Fibroblast of villous mesenchyme (primary cell): ENCODE measurements at regions not wholly inside any gene's neighbourhood (a gene's known extent, or its start where the extent isn't known, plus 50 kb on each side); places are given as distances from the start of the nearest gene placed in this dataset.

Experiments used
- DNase-seq: peaks from one replicate; pipeline ENCODE4 v3.0.0-alpha.2; 2010; ENCODE audit warnings: low read depth
- H3K4me3 ChIP-seq: 2 replicates; pipeline ENCODE4 v1.5.1; 2011; ENCODE audit warnings: low read depth, mild to moderate bottlenecking, low read length
- CTCF ChIP-seq: IDR thresholded peaks from 2 replicates; pipeline ENCODE4 v1.5.1; 2012; ENCODE audit warnings: low read depth, mild to moderate bottlenecking, low read length; ENCODE audit not compliant: insufficient read depth

- DNase-seq: no peak
- H3K4me3 ChIP-seq: no peak overlapping the region
- TF ChIP-seq CTCF: no peak
Observed at GRCh38 chr3:132978464-132978863, 59.7 kb upstream of the TMEM108 start.

- no peak overlapping the region for H3K4me3 ChIP-seq
- no peak for DNase-seq
- TF ChIP-seq CTCF: no peak
Observed at GRCh38 chr3:132974097-132974496, 64.1 kb upstream of the TMEM108 start.

- no peak overlapping the region for H3K4me3 ChIP-seq
- DNase-seq: no peak
- TF ChIP-seq CTCF: no peak
Observed at GRCh38 chr3:132973441-132973840, 64.8 kb upstream of the TMEM108 start.

GRCh38 chr3:132972333-132972732, 65.9 kb upstream of the TMEM108 start:
- TF ChIP-seq CTCF: no peak
- H3K4me3 ChIP-seq: no peak overlapping the region
- no peak for DNase-seq

GRCh38 chr3:132966374-132966773, 71.8 kb upstream of the TMEM108 start:
- DNase-seq: no peak
- TF ChIP-seq CTCF: no peak

GRCh38 chr3:132964266-132964665, 73.9 kb upstream of the TMEM108 start:
- H3K4me3 ChIP-seq: no peak overlapping the region
- DNase-seq: no peak
- no peak for TF ChIP-seq CTCF

More at GRCh38 chr3:132966374-132966773, 71.8 kb upstream of the TMEM108 start:
- H3K4me3 ChIP-seq: no peak overlapping the region

GRCh38 chr3:132963786-132964185, 74.4 kb upstream of the TMEM108 start:
- no peak for TF ChIP-seq CTCF
- no peak overlapping the region for H3K4me3 ChIP-seq
- DNase-seq: no peak
